Tibial nerve (tissue), 3 donors: ENCODE measurements at regions not wholly inside any gene's neighbourhood (a gene's known extent, or its start where the extent isn't known, plus 50 kb on each side); places are given as distances from the start of the nearest gene placed in this dataset.

Experiments used
- POLR2A ChIP-seq, 2 donors: fragments of 450-650 bp; IDR thresholded peaks; one replicate each; pipeline ENCODE4 v1.6.1; 2017; ENCODE audit warnings: antibody characterized with exemption in 2 of 2, mild to moderate bottlenecking in 2 of 2, moderate library complexity in 2 of 2
- TF ChIP-seq, protein P1 (sequence below), 5 experiments: fragments of 200-600 bp in 3 of 5; fragments of 450-650 bp in 2 of 5; sonication (generic) in 3 of 5; IDR thresholded peaks; one replicate each; pipeline ENCODE4 v1.5.1; 2016 to 2019; ENCODE audit warnings: antibody characterized with exemption in 5 of 5, mild to moderate bottlenecking in 3 of 5, moderate library complexity in 2 of 5

DNA sequence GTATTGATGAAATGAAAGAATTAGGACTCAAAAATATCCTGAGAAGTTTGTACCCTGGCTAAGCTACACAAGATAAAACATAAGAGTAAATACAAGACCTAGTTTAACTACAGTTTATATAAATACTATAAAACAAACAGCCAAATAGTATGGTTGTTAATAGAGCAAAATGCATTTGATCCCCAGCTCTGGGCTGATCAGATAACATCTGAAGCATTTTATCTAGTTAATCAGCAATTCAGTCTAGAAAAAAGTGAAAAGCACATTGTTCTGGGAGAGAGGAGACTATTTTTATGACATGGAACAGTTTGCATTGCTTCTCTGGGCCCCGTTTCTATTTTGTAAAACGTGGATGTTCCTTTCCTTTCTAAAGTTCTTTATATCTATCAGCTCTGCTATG, 139.6 kb upstream of the RORB start:
- no peak for TF ChIP-seq POLR2A (IDR thresholded peaks at IDR 0.05)
- TF ChIP-seq, protein P1, sequence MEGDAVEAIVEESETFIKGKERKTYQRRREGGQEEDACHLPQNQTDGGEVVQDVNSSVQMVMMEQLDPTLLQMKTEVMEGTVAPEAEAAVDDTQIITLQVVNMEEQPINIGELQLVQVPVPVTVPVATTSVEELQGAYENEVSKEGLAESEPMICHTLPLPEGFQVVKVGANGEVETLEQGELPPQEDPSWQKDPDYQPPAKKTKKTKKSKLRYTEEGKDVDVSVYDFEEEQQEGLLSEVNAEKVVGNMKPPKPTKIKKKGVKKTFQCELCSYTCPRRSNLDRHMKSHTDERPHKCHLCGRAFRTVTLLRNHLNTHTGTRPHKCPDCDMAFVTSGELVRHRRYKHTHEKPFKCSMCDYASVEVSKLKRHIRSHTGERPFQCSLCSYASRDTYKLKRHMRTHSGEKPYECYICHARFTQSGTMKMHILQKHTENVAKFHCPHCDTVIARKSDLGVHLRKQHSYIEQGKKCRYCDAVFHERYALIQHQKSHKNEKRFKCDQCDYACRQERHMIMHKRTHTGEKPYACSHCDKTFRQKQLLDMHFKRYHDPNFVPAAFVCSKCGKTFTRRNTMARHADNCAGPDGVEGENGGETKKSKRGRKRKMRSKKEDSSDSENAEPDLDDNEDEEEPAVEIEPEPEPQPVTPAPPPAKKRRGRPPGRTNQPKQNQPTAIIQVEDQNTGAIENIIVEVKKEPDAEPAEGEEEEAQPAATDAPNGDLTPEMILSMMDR (IDR thresholded peaks at IDR 0.05), result no peak
